Effector memory CD8-positive, alpha-beta T cell (primary cell): ENCODE measurements at regions not wholly inside any gene's neighbourhood (a gene's known extent, or its start where the extent isn't known, plus 50 kb on each side); places are given as distances from the start of the nearest gene placed in this dataset.

ENCODE experiments used
- ATAC-seq: fragments of 150-1000 bp; cut with Tn5 transposase; replicated peaks from 2 replicates; pipeline ENCODE4 v1.10.0; 2021; ENCODE audit warnings: mild to moderate bottlenecking, moderate library complexity
- DNase-seq, 3 experiments: peaks; one replicate each; pipeline ENCODE4 v3.0.0; 2021
- H3K27ac Mint-ChIP-seq, 2 donors: one replicate each; pipeline ENCODE4 v1.8.0; 2022; ENCODE audit warnings: mild to moderate bottlenecking in 2 of 2, mixed read lengths in 2 of 2, moderate library complexity in 2 of 2
- H3K27me3 Mint-ChIP-seq, 2 donors: one replicate each; pipeline ENCODE4 v1.8.0; 2022; ENCODE audit warnings: mixed read lengths in 2 of 2
- H3K36me3 Mint-ChIP-seq: one replicate; pipeline ENCODE4 v1.8.0; 2022; ENCODE audit warnings: mild to moderate bottlenecking, moderate library complexity, mixed read lengths; ENCODE audit not compliant: insufficient read depth
- H3K4me1 Mint-ChIP-seq, 2 donors: one replicate each; pipeline ENCODE4 v1.8.0; 2022; ENCODE audit warnings: low read depth in 2 of 2, mixed read lengths in 2 of 2
- H3K4me3 Mint-ChIP-seq, 2 donors: one replicate each; pipeline ENCODE4 v1.8.0; 2022; ENCODE audit warnings: mild to moderate bottlenecking in 2 of 2, mixed read lengths in 2 of 2, moderate library complexity in 2 of 2
- H3K9me3 Mint-ChIP-seq, 2 donors: one replicate each; pipeline ENCODE4 v1.8.0; 2022; ENCODE audit warnings: mixed read lengths in 2 of 2

GRCh38 chr7:7060828-7061599 is 121.3 kb upstream of the C1GALT1 start:
- ATAC-seq (no peak), DNase-seq (no peak)
- H3K4me1 Mint-ChIP-seq = no peaks in the 10 kb centered on the region
- no peaks in the 10 kb centered on the region for H3K36me3 Mint-ChIP-seq
- no peak overlapping the region for H3K27ac Mint-ChIP-seq
- no peak overlapping the region for H3K4me3 Mint-ChIP-seq
- peaks cover 45 to 51% of the 10 kb centered on the region in 2 donors for H3K27me3 Mint-ChIP-seq
- H3K9me3 Mint-ChIP-seq = no peaks in the 10 kb centered on the region

GRCh38 chr7:7077945-7078344 is 104.4 kb upstream of the C1GALT1 start:
- Mint-ChIP-seq H3K4me3 (no peak overlapping the region), H3K9me3 (no peaks in the 10 kb centered on the region), H3K27me3 (no peaks in the 10 kb centered on the region), H3K4me1 (no peaks in the 10 kb centered on the region), H3K27ac (no peak overlapping the region), H3K36me3 (no peaks in the 10 kb centered on the region)
- no peak for ATAC-seq
- DNase-seq = no peak

- Mint-ChIP-seq H3K27me3 (peaks cover 0 to 3% of the 10 kb centered on the region in 2 donors), H3K36me3 (no peaks in the 10 kb centered on the region), H3K27ac (no peak overlapping the region), H3K4me1 (no peaks in the 10 kb centered on the region), H3K4me3 (no peak overlapping the region), H3K9me3 (no peaks in the 10 kb centered on the region)
- ATAC-seq = no peak
- DNase-seq = no peak
These were observed 101.5 kb upstream of the C1GALT1 start for GRCh38 chr7:7080802-7081201.

GRCh38 chr7:7090460-7090859 is 91.9 kb upstream of the C1GALT1 start:
- Mint-ChIP-seq H3K4me1 (no peaks in the 10 kb centered on the region), H3K27ac (no peak overlapping the region), H3K4me3 (no peak overlapping the region), H3K36me3 (no peaks in the 10 kb centered on the region), H3K27me3 (peaks cover 51 to 60% of the 10 kb centered on the region in 2 donors), H3K9me3 (peaks cover 0 to 2% of the 10 kb centered on the region in 2 donors)
- no peak for ATAC-seq
- DNase-seq = no peak

GRCh38 chr7:7098280-7098818 is 84.0 kb upstream of the C1GALT1 start:
- H3K4me1 Mint-ChIP-seq = peaks cover 0 to 2% of the 10 kb centered on the region in 2 donors
- H3K9me3 Mint-ChIP-seq = no peaks in the 10 kb centered on the region
- H3K4me3 Mint-ChIP-seq = no peak overlapping the region
- no peak overlapping the region for H3K27ac Mint-ChIP-seq
- ATAC-seq (no peak), DNase-seq (no peak)
- H3K36me3 Mint-ChIP-seq = no peaks in the 10 kb centered on the region
- H3K27me3 Mint-ChIP-seq = peaks cover 8 to 19% of the 10 kb centered on the region in 2 donors

GRCh38 chr7:7099584-7100014 is 82.7 kb upstream of the C1GALT1 start:
- no peaks in the 10 kb centered on the region for H3K36me3 Mint-ChIP-seq
- H3K4me1 Mint-ChIP-seq = peaks cover 0 to 5% of the 10 kb centered on the region in 2 donors
- H3K27me3 Mint-ChIP-seq = peaks cover 8 to 18% of the 10 kb centered on the region in 2 donors
- H3K9me3 Mint-ChIP-seq = no peaks in the 10 kb centered on the region
- no peak for ATAC-seq
- no peak overlapping the region for H3K27ac Mint-ChIP-seq
- no peak overlapping the region for H3K4me3 Mint-ChIP-seq
- no peak for DNase-seq

- Mint-ChIP-seq H3K9me3 (no peaks in the 10 kb centered on the region), H3K4me1 (peaks cover 0 to 7% of the 10 kb centered on the region in 2 donors), H3K27ac (no peak overlapping the region), H3K27me3 (peaks cover 8 to 11% of the 10 kb centered on the region in 2 donors), H3K36me3 (no peaks in the 10 kb centered on the region), H3K4me3 (no peak overlapping the region)
- DNase-seq = no peak
- no peak for ATAC-seq
These were observed 81.9 kb upstream of the C1GALT1 start for GRCh38 chr7:7100432-7100849.

GRCh38 chr7:7102906-7103305 is 79.4 kb upstream of the C1GALT1 start:
- no peaks in the 10 kb centered on the region for H3K9me3 Mint-ChIP-seq
- H3K4me3 Mint-ChIP-seq = no peak overlapping the region
- ATAC-seq = no peak
- DNase-seq = no peak
- no peaks in the 10 kb centered on the region for H3K36me3 Mint-ChIP-seq
- no peak overlapping the region for H3K27ac Mint-ChIP-seq
- H3K27me3 Mint-ChIP-seq = no peaks in the 10 kb centered on the region
- H3K4me1 Mint-ChIP-seq = peaks cover 0 to 7% of the 10 kb centered on the region in 2 donors

- H3K4me3 Mint-ChIP-seq = no peak overlapping the region
- H3K36me3 Mint-ChIP-seq = no peaks in the 10 kb centered on the region
- ATAC-seq (peak; percentile 82), DNase-seq (peak in 1 of 3 experiments; percentile 3)
- H3K4me1 Mint-ChIP-seq = peaks cover 0 to 7% of the 10 kb centered on the region in 2 donors
- H3K9me3 Mint-ChIP-seq = no peaks in the 10 kb centered on the region
- H3K27me3 Mint-ChIP-seq = no peaks in the 10 kb centered on the region
- no peak overlapping the region for H3K27ac Mint-ChIP-seq
These were observed 78.7 kb upstream of the C1GALT1 start for GRCh38 chr7:7103343-7104313.

GRCh38 chr7:7104314-7104698 is 78.0 kb upstream of the C1GALT1 start:
- no peak overlapping the region for H3K27ac Mint-ChIP-seq

GRCh38 chr7:7104971-7105370 is 77.4 kb upstream of the C1GALT1 start:
- H3K27ac Mint-ChIP-seq = no peak overlapping the region
- ATAC-seq = no peak
- no peaks in the 10 kb centered on the region for H3K27me3 Mint-ChIP-seq

More at GRCh38 chr7:7104314-7104698, 78.0 kb upstream of the C1GALT1 start:
- no peak for ATAC-seq
- Mint-ChIP-seq H3K36me3 (no peaks in the 10 kb centered on the region), H3K9me3 (no peaks in the 10 kb centered on the region), H3K27me3 (no peaks in the 10 kb centered on the region), H3K4me3 (no peak overlapping the region), H3K4me1 (peaks cover 0 to 7% of the 10 kb centered on the region in 2 donors)
- DNase-seq = no peak

GRCh38 chr7:7105800-7106582 is 76.4 kb upstream of the C1GALT1 start:
- Mint-ChIP-seq H3K36me3 (no peaks in the 10 kb centered on the region), H3K4me1 (peaks cover 0 to 7% of the 10 kb centered on the region in 2 donors), H3K27me3 (no peaks in the 10 kb centered on the region), H3K9me3 (no peaks in the 10 kb centered on the region), H3K4me3 (no peak overlapping the region), H3K27ac (no peak overlapping the region)
- no peak for DNase-seq
- ATAC-seq = no peak

More at GRCh38 chr7:7104971-7105370, 77.4 kb upstream of the C1GALT1 start:
- Mint-ChIP-seq H3K4me3 (no peak overlapping the region), H3K4me1 (peaks cover 0 to 7% of the 10 kb centered on the region in 2 donors), H3K36me3 (no peaks in the 10 kb centered on the region), H3K9me3 (no peaks in the 10 kb centered on the region)
- DNase-seq = no peak

- Mint-ChIP-seq H3K36me3 (no peaks in the 10 kb centered on the region), H3K27me3 (no peaks in the 10 kb centered on the region), H3K9me3 (no peaks in the 10 kb centered on the region), H3K4me3 (no peak overlapping the region), H3K4me1 (peaks cover 0 to 2% of the 10 kb centered on the region in 2 donors), H3K27ac (no peak overlapping the region)
- ATAC-seq (no peak), DNase-seq (no peak)
These were observed 73.4 kb upstream of the C1GALT1 start for GRCh38 chr7:7108931-7109330.
